Keratinocyte (primary cell): ENCODE measurements at regions not wholly inside any gene's neighbourhood (a gene's known extent, or its start where the extent isn't known, plus 50 kb on each side); places are given as distances from the start of the nearest gene placed in this dataset.

Experiments used
- DNase-seq: peaks from one replicate; pipeline ENCODE4 v3.0.0-alpha.2; 2011; ENCODE audit warnings: low read depth, missing footprints, low spot score
- FAIRE-seq: peaks from 2 replicates; lab custom pipeline; 2011; peaks lifted over from hg19 to GRCh38; lab: Jason Lieb, UNC
- H2AFZ ChIP-seq: 2 replicates; pipeline ENCODE4 v1.6.0; 2012; ENCODE audit warnings: low read length, control low read depth, inconsistent platforms; ENCODE audit not compliant: control insufficient read depth
- H3K27ac ChIP-seq: 2 replicates; pipeline ENCODE4 v1.5.1; 2011; ENCODE audit warnings: low read length; ENCODE audit not compliant: control insufficient read depth, insufficient read depth
- H3K27me3 ChIP-seq: 3 replicates; pipeline ENCODE4 v1.6.0; 2011; ENCODE audit warnings: low read length; ENCODE audit not compliant: control insufficient read depth, insufficient read depth; ENCODE audit errors: extremely low read depth
- H3K36me3 ChIP-seq, 2 experiments: 2 replicates in 1 of 2; 3 replicates in 1 of 2; pipeline ENCODE4 v1.5.1; 2011; ENCODE audit warnings: low read length in 2 of 2, mild to moderate bottlenecking in 1 of 2; ENCODE audit not compliant: control insufficient read depth in 2 of 2, insufficient read depth in 2 of 2; ENCODE audit errors: extremely low read depth in 1 of 2
- H3K4me1 ChIP-seq: 3 replicates; pipeline ENCODE4 v1.5.1; 2011; ENCODE audit warnings: low read length; ENCODE audit not compliant: control insufficient read depth, insufficient read depth; ENCODE audit errors: extremely low read depth
- H3K4me2 ChIP-seq: 3 replicates; pipeline ENCODE4 v1.6.0; 2011; ENCODE audit warnings: low read depth, low read length; ENCODE audit not compliant: control insufficient read depth, insufficient read depth; ENCODE audit errors: extremely low read depth
- H3K4me3 ChIP-seq, 3 experiments: fragments of 200-600 bp in 1 of 3; sonication (generic) in 1 of 3; 2 replicates in 2 of 3; 3 replicates in 1 of 3; pipeline ENCODE4 v1.5.1; 2011 to 2016; ENCODE audit warnings: low read length in 3 of 3, mild to moderate bottlenecking in 3 of 3, control low read depth in 2 of 3, inconsistent platforms in 1 of 3, low read depth in 1 of 3, mixed read lengths in 1 of 3, mixed run types in 1 of 3, moderate library complexity in 1 of 3; ENCODE audit not compliant: control insufficient read depth in 2 of 3, insufficient read depth in 2 of 3; ENCODE audit errors: extremely low read depth in 1 of 3
- H3K79me2 ChIP-seq: 2 replicates; pipeline ENCODE4 v1.6.0; 2012; ENCODE audit warnings: low read length; ENCODE audit not compliant: control insufficient read depth, insufficient read depth
- H3K9ac ChIP-seq: 3 replicates; pipeline ENCODE4 v1.6.0; 2011; ENCODE audit warnings: low read length; ENCODE audit not compliant: control insufficient read depth, insufficient read depth; ENCODE audit errors: extremely low read depth
- H3K9me1 ChIP-seq: 3 replicates; pipeline ENCODE4 v1.6.0; 2011; ENCODE audit warnings: low read length; ENCODE audit not compliant: control insufficient read depth, insufficient read depth; ENCODE audit errors: extremely low read depth
- H3K9me3 ChIP-seq: 2 replicates; pipeline ENCODE4 v1.5.1; 2012; ENCODE audit warnings: low read depth, low read length; ENCODE audit not compliant: control insufficient read depth
- H4K20me1 ChIP-seq: 3 replicates; pipeline ENCODE4 v1.6.0; 2011; ENCODE audit warnings: low read length; ENCODE audit not compliant: control insufficient read depth, insufficient read depth; ENCODE audit errors: extremely low read depth
- EZH2 ChIP-seq: IDR thresholded peaks from one replicate; pipeline ENCODE4 v1.6.1; 2012; ENCODE audit warnings: inconsistent platforms, mild to moderate bottlenecking, low read length, moderate library complexity
- dilution Hi-C: fragments of 300-500 bp; cut with MboI; formaldehyde crosslinking; loops from one replicate; pipeline ENCODE4 v1.7.0; 2020; ENCODE audit warnings: low sequenced_read_pairs; ENCODE audit not compliant: extremely low pct_ligation_motif_present
- TF ChIP-seq, protein P1 (sequence below), 3 experiments: IDR thresholded peaks in 1 of 3; conservative IDR thresholded peaks in 1 of 3; optimal IDR thresholded peaks in 1 of 3; 2 replicates in 2 of 3; 3 replicates in 1 of 3; pipeline versions ENCODE3 to v1.5.1; 2011; ENCODE audit warnings: low read length in 3 of 3, mild to moderate bottlenecking in 3 of 3, moderate library complexity in 2 of 3, control low read depth in 1 of 3, inconsistent platforms in 1 of 3; ENCODE audit not compliant: insufficient read depth in 2 of 3; ENCODE audit errors: extremely low read depth in 1 of 3

GRCh38 chr1:105396001-105396400 lies 1646.3 kb downstream of the AMY1C start:
- H3K27ac ChIP-seq = no peak overlapping the region
- FAIRE-seq = no peak

GRCh38 chr1:105398909-105399308 lies 1649.2 kb downstream of the AMY1C start:
- dilution Hi-C loops = no loop called here
- no peak for DNase-seq
- Histone ChIP-seq H3K36me3 (no peaks in the 10 kb centered on the region), H3K9me3 (no peaks in the 10 kb centered on the region), H3K9ac (no peak overlapping the region), H3K4me2 (no peak overlapping the region), H4K20me1 (no peaks in the 10 kb centered on the region), H2AFZ (no peak overlapping the region), H3K4me1 (no peaks in the 10 kb centered on the region), H3K79me2 (no peaks in the 10 kb centered on the region), H3K27ac (no peak overlapping the region), H3K27me3 (no peaks in the 10 kb centered on the region), H3K4me3 (no peak overlapping the region), H3K9me1 (no peaks in the 10 kb centered on the region)
- no peak for FAIRE-seq
- TF ChIP-seq, protein P1, sequence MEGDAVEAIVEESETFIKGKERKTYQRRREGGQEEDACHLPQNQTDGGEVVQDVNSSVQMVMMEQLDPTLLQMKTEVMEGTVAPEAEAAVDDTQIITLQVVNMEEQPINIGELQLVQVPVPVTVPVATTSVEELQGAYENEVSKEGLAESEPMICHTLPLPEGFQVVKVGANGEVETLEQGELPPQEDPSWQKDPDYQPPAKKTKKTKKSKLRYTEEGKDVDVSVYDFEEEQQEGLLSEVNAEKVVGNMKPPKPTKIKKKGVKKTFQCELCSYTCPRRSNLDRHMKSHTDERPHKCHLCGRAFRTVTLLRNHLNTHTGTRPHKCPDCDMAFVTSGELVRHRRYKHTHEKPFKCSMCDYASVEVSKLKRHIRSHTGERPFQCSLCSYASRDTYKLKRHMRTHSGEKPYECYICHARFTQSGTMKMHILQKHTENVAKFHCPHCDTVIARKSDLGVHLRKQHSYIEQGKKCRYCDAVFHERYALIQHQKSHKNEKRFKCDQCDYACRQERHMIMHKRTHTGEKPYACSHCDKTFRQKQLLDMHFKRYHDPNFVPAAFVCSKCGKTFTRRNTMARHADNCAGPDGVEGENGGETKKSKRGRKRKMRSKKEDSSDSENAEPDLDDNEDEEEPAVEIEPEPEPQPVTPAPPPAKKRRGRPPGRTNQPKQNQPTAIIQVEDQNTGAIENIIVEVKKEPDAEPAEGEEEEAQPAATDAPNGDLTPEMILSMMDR (optimal IDR thresholded peaks at IDR 0.05 in 1 of 3, IDR thresholded peaks at IDR 0.05 in 1 of 3, conservative IDR thresholded peaks at IDR 0.05 in 1 of 3; ENCODE audit: extremely low read depth in 1 of 3, insufficient read depth in 2 of 3, low read length in 3 of 3) = no peak
- no peak for TF ChIP-seq EZH2

More at GRCh38 chr1:105396001-105396400, 1646.3 kb downstream of the AMY1C start:
- Histone ChIP-seq H3K27me3 (no peaks in the 10 kb centered on the region), H3K9me3 (no peaks in the 10 kb centered on the region), H3K79me2 (no peaks in the 10 kb centered on the region), H3K4me2 (no peak overlapping the region), H4K20me1 (no peaks in the 10 kb centered on the region), H3K9me1 (no peaks in the 10 kb centered on the region), H3K4me1 (no peaks in the 10 kb centered on the region), H3K9ac (no peak overlapping the region), H3K36me3 (no peaks in the 10 kb centered on the region), H2AFZ (no peak overlapping the region), H3K4me3 (no peak overlapping the region)
- dilution Hi-C loops = no loop called here
- no peak for DNase-seq
- TF ChIP-seq, protein P1 (optimal IDR thresholded peaks at IDR 0.05 in 1 of 3, IDR thresholded peaks at IDR 0.05 in 1 of 3, conservative IDR thresholded peaks at IDR 0.05 in 1 of 3; ENCODE audit: extremely low read depth in 1 of 3, insufficient read depth in 2 of 3, low read length in 3 of 3) = no peak
- no peak for TF ChIP-seq EZH2
